ENCODE measurements at regions not wholly inside any gene's neighbourhood (a gene's known extent, or its start where the extent isn't known, plus 50 kb on each side); places are given as distances from the start of the nearest gene placed in this dataset.
"Not testable (repeated sequence)": the region's sequence is repeated elsewhere in the genome, so short reads cannot be mapped to it uniquely, and the experiment has no call there.

- H3K4me3 Mint-ChIP-seq: no peak overlapping the region
- no peaks in the 10 kb centered on the region for H3K4me1 Mint-ChIP-seq
- peaks cover 0 to 2% of the 10 kb centered on the region in 2 donors for H3K27me3 Mint-ChIP-seq
- H3K27ac Mint-ChIP-seq: no peak overlapping the region
- intact Hi-C loops (cut with micrococcal nuclease): no loop called here
- POLR2A ChIA-PET (ENCODE audit: partially characterized antibody): no interaction called here
- no peaks in the 10 kb centered on the region for H3K36me3 ChIP-seq (ENCODE audit: insufficient read depth, low read length)
- H3K36me3 Mint-ChIP-seq: no peaks in the 10 kb centered on the region
- H3K9me3 Mint-ChIP-seq: peaks cover 0 to 6% (median 0%) of the 10 kb centered on the region in 8 donors
- no peaks in the 10 kb centered on the region for H3K9me3 ChIP-seq (ENCODE audit: control insufficient read depth in 1 of 2, low read length in 2 of 2)
- no peaks in the 10 kb centered on the region for H3K4me1 ChIP-seq (ENCODE audit: insufficient read depth, low read length)
- no peak overlapping the region for H3K4me3 ChIP-seq (ENCODE audit: low read length in 2 of 2)
- CTCF ChIA-PET (ENCODE audit: partially characterized antibody): no interaction called here
- H3K27ac ChIP-seq (ENCODE audit: low read depth, low read length): no peak overlapping the region
- DNase-seq: no peak
- no peaks in the 10 kb centered on the region for H3K27me3 ChIP-seq (ENCODE audit: insufficient read depth, low read length)
Measured at GRCh38 chr10:94146313-94146712, 152.6 kb downstream of the PLCE1 start.

- Mint-ChIP-seq H3K27me3 (peaks cover 0 to 2% of the 10 kb centered on the region in 2 donors), H3K36me3 (no peaks in the 10 kb centered on the region), H3K4me1 (no peaks in the 10 kb centered on the region), H3K9me3 (peaks cover 0 to 6% (median 0%) of the 10 kb centered on the region in 8 donors), H3K27ac (no peak overlapping the region), H3K4me3 (no peak overlapping the region)
- intact Hi-C loops (cut with micrococcal nuclease): no loop called here
- ChIA-PET CTCF (ENCODE audit: partially characterized antibody) (no interaction called here), POLR2A (ENCODE audit: partially characterized antibody) (no interaction called here)
- Histone ChIP-seq H3K27me3 (ENCODE audit: insufficient read depth, low read length) (no peaks in the 10 kb centered on the region), H3K27ac (ENCODE audit: low read depth, low read length) (no peak overlapping the region), H3K9me3 (ENCODE audit: control insufficient read depth in 1 of 2, low read length in 2 of 2) (no peaks in the 10 kb centered on the region), H3K4me1 (ENCODE audit: insufficient read depth, low read length) (no peaks in the 10 kb centered on the region), H3K4me3 (ENCODE audit: low read length in 2 of 2) (no peak overlapping the region), H3K36me3 (ENCODE audit: insufficient read depth, low read length) (no peaks in the 10 kb centered on the region)
- DNase-seq: no peak
Measured at GRCh38 chr10:94146746-94147145, 153.0 kb downstream of the PLCE1 start.

GRCh38 chr10:94149702-94150101, 156.0 kb downstream of the PLCE1 start:
- Histone ChIP-seq H3K27ac (ENCODE audit: low read depth, low read length) (no peak overlapping the region), H3K36me3 (ENCODE audit: insufficient read depth, low read length) (no peaks in the 10 kb centered on the region), H3K4me1 (ENCODE audit: insufficient read depth, low read length) (no peaks in the 10 kb centered on the region), H3K9me3 (ENCODE audit: control insufficient read depth in 1 of 2, low read length in 2 of 2) (no peaks in the 10 kb centered on the region), H3K27me3 (ENCODE audit: insufficient read depth, low read length) (no peaks in the 10 kb centered on the region), H3K4me3 (ENCODE audit: low read length in 2 of 2) (no peak overlapping the region)
- ChIA-PET CTCF (ENCODE audit: partially characterized antibody) (no interaction called here), POLR2A (ENCODE audit: partially characterized antibody) (no interaction called here)
- Mint-ChIP-seq H3K27me3 (peaks cover 0 to 2% of the 10 kb centered on the region in 2 donors), H3K4me3 (no peak overlapping the region), H3K36me3 (no peaks in the 10 kb centered on the region), H3K27ac (no peak overlapping the region), H3K9me3 (peaks cover 0 to 6% (median 0%) of the 10 kb centered on the region in 8 donors), H3K4me1 (no peaks in the 10 kb centered on the region)
- intact Hi-C loops (cut with micrococcal nuclease): no loop called here
- no peak for DNase-seq

GRCh38 chr10:94150541-94151184, 156.9 kb downstream of the PLCE1 start:
- H3K27ac Mint-ChIP-seq: no peak overlapping the region
- H3K27me3 ChIP-seq (ENCODE audit: insufficient read depth, low read length): no peaks in the 10 kb centered on the region
- H3K27me3 Mint-ChIP-seq: peaks cover 0 to 2% of the 10 kb centered on the region in 2 donors
- no peak overlapping the region for H3K27ac ChIP-seq (ENCODE audit: low read depth, low read length)
- no peaks in the 10 kb centered on the region for H3K36me3 Mint-ChIP-seq
- intact Hi-C loops (cut with micrococcal nuclease): no loop called here
- no peak for DNase-seq
- H3K4me3 Mint-ChIP-seq: no peak overlapping the region
- no peaks in the 10 kb centered on the region for H3K36me3 ChIP-seq (ENCODE audit: insufficient read depth, low read length)
- no peak overlapping the region for H3K4me3 ChIP-seq (ENCODE audit: low read length in 2 of 2)
- ChIA-PET POLR2A (ENCODE audit: partially characterized antibody) (no interaction called here), CTCF (ENCODE audit: partially characterized antibody) (interaction anchor here (0.6 kb wide), 1 partner anchor 18 kb away, joined by 3 read pairs; no protein-coding TSS in a partner anchor)
- H3K9me3 Mint-ChIP-seq: peaks cover 0 to 6% (median 0%) of the 10 kb centered on the region in 8 donors
- H3K9me3 ChIP-seq (ENCODE audit: control insufficient read depth in 1 of 2, low read length in 2 of 2): no peaks in the 10 kb centered on the region
- no peaks in the 10 kb centered on the region for H3K4me1 ChIP-seq (ENCODE audit: insufficient read depth, low read length)
- H3K4me1 Mint-ChIP-seq: no peaks in the 10 kb centered on the region

- DNase-seq: no peak
- ChIA-PET CTCF (ENCODE audit: partially characterized antibody) (no interaction called here), POLR2A (ENCODE audit: partially characterized antibody) (no interaction called here)
- Mint-ChIP-seq H3K27ac (no peak overlapping the region), H3K4me1 (peaks cover 0 to 1% (median 0%) of the 10 kb centered on the region in 4 donors), H3K9me3 (peaks cover 0 to 5% (median 0%) of the 10 kb centered on the region in 8 donors), H3K36me3 (no peaks in the 10 kb centered on the region), H3K4me3 (no peak overlapping the region), H3K27me3 (peaks cover 0 to 2% of the 10 kb centered on the region in 2 donors)
- Histone ChIP-seq H3K36me3 (ENCODE audit: insufficient read depth, low read length) (no peaks in the 10 kb centered on the region), H3K9me3 (ENCODE audit: control insufficient read depth in 1 of 2, low read length in 2 of 2) (no peaks in the 10 kb centered on the region), H3K4me1 (ENCODE audit: insufficient read depth, low read length) (no peaks in the 10 kb centered on the region), H3K4me3 (ENCODE audit: low read length in 2 of 2) (no peak overlapping the region), H3K27me3 (ENCODE audit: insufficient read depth, low read length) (no peaks in the 10 kb centered on the region), H3K27ac (ENCODE audit: low read depth, low read length) (no peak overlapping the region)
- intact Hi-C loops (cut with micrococcal nuclease): no loop called here
Measured at GRCh38 chr10:94155722-94156271, 162.1 kb downstream of the PLCE1 start.

GRCh38 chr10:94156453-94156852, 162.7 kb downstream of the PLCE1 start:
- Mint-ChIP-seq H3K36me3 (no peaks in the 10 kb centered on the region), H3K9me3 (peaks cover 0 to 5% (median 2%) of the 10 kb centered on the region in 8 donors), H3K27me3 (peaks cover 0 to 2% of the 10 kb centered on the region in 2 donors), H3K4me3 (no peak overlapping the region), H3K27ac (no peak overlapping the region), H3K4me1 (peaks cover 0 to 1% (median 0%) of the 10 kb centered on the region in 4 donors)
- intact Hi-C loops (cut with micrococcal nuclease): no loop called here
- POLR2A ChIA-PET (ENCODE audit: partially characterized antibody): no interaction called here
- H3K27ac ChIP-seq (ENCODE audit: low read depth, low read length): no peak overlapping the region
- no peaks in the 10 kb centered on the region for H3K9me3 ChIP-seq (ENCODE audit: control insufficient read depth in 1 of 2, low read length in 2 of 2)
- no peaks in the 10 kb centered on the region for H3K4me1 ChIP-seq (ENCODE audit: insufficient read depth, low read length)
- no peak for DNase-seq
- H3K4me3 ChIP-seq (ENCODE audit: low read length in 2 of 2): no peak overlapping the region
- CTCF ChIA-PET (ENCODE audit: partially characterized antibody): no interaction called here
- no peaks in the 10 kb centered on the region for H3K36me3 ChIP-seq (ENCODE audit: insufficient read depth, low read length)
- H3K27me3 ChIP-seq (ENCODE audit: insufficient read depth, low read length): no peaks in the 10 kb centered on the region

- POLR2A ChIA-PET (ENCODE audit: partially characterized antibody); H3K27me3 Mint-ChIP-seq; H3K4me3 Mint-ChIP-seq; DNase-seq; H3K4me1 ChIP-seq (ENCODE audit: insufficient read depth, low read length); CTCF ChIA-PET (ENCODE audit: partially characterized antibody); H3K27me3 ChIP-seq (ENCODE audit: insufficient read depth, low read length); H3K9me3 ChIP-seq (ENCODE audit: control insufficient read depth in 1 of 2, low read length in 2 of 2); H3K4me3 ChIP-seq (ENCODE audit: low read length in 2 of 2); H3K36me3 ChIP-seq (ENCODE audit: insufficient read depth, low read length); intact Hi-C loops (cut with micrococcal nuclease); H3K27ac ChIP-seq (ENCODE audit: low read depth, low read length); H3K36me3 Mint-ChIP-seq; H3K4me1 Mint-ChIP-seq; H3K27ac Mint-ChIP-seq: not testable (repeated sequence)
- H3K9me3 Mint-ChIP-seq: peaks cover 0 to 11% (median 5%) of the 10 kb centered on the region in 8 donors
Measured at GRCh38 chr10:94165158-94165611, 171.5 kb downstream of the PLCE1 start.

Data from CD4-positive, alpha-beta memory T cell (primary cell).